GM12864 (cell line): ENCODE measurements at regions not wholly inside any gene's neighbourhood (a gene's known extent, or its start where the extent isn't known, plus 50 kb on each side); places are given as distances from the start of the nearest gene placed in this dataset.

ENCODE experiments used
- DNase-seq: peaks from one replicate; pipeline ENCODE4 v3.0.0-alpha.2; 2011; ENCODE audit warnings: low read depth
- H3K4me3 ChIP-seq: 2 replicates; pipeline ENCODE4 v1.5.1; 2011; ENCODE audit warnings: mild to moderate bottlenecking, low read depth, low read length, control low read depth
- TF ChIP-seq, protein P1 (sequence below): IDR thresholded peaks from 2 replicates; pipeline ENCODE4 v1.5.1; 2011; ENCODE audit warnings: low read depth, mild to moderate bottlenecking, moderate library complexity, low read length, control low read depth, inconsistent platforms; ENCODE audit errors: missing control alignments

GRCh38 chr13:40505196-40505595, 161.2 kb downstream of the FOXO1 start:
- no peak for DNase-seq
- TF ChIP-seq, protein P1, sequence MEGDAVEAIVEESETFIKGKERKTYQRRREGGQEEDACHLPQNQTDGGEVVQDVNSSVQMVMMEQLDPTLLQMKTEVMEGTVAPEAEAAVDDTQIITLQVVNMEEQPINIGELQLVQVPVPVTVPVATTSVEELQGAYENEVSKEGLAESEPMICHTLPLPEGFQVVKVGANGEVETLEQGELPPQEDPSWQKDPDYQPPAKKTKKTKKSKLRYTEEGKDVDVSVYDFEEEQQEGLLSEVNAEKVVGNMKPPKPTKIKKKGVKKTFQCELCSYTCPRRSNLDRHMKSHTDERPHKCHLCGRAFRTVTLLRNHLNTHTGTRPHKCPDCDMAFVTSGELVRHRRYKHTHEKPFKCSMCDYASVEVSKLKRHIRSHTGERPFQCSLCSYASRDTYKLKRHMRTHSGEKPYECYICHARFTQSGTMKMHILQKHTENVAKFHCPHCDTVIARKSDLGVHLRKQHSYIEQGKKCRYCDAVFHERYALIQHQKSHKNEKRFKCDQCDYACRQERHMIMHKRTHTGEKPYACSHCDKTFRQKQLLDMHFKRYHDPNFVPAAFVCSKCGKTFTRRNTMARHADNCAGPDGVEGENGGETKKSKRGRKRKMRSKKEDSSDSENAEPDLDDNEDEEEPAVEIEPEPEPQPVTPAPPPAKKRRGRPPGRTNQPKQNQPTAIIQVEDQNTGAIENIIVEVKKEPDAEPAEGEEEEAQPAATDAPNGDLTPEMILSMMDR = no peak
- H3K4me3 ChIP-seq = no peak overlapping the region
